ENCODE measurements at regions not wholly inside any gene's neighbourhood (a gene's known extent, or its start where the extent isn't known, plus 50 kb on each side); places are given as distances from the start of the nearest gene placed in this dataset.
A peak's percentile ranks its signal among the peaks of the same experiment; 100 is the strongest.

DNA sequence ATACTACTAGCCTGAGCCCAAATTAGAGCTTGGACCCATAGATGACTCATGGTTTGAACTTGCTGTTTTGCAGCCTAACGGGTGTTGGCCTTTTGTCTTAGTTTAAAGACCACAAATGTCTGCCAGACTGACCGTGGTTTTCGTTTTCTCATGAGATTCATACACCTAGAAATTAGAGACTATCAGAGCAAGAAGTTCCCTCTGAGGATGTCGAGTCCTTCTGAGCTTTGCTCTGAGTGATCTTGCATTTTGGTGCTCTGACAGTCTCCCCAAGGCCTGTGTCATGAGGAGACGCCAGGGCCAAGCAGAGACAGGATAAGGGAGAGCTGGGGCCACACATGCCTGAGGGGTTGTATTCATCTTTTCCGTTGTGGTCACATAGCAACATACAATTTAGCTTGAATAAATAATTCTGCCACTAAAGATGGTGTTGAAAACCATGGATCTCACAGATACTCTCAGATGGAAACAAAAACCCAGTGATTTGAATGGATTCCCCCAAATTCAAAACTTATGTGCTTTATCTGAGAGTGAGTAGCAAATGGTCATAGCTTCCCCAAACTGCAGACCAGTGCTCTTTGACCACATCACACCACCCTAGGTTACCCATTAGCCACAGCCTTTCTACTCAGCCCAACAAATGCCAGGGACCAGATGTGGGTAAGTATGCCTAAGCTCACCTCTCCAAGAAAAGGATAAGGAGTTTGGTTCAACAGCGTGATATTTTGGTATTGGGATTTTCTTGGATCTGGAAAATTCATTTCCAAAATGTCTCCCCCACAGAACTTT is 762.0 kb upstream of the IGFBP3 start:
- H3K27ac ChIP-seq, result no peak overlapping the region
- no peak for DNase-seq
- H3K4me3 ChIP-seq, result no peak overlapping the region
- TF ChIP-seq, protein P1, sequence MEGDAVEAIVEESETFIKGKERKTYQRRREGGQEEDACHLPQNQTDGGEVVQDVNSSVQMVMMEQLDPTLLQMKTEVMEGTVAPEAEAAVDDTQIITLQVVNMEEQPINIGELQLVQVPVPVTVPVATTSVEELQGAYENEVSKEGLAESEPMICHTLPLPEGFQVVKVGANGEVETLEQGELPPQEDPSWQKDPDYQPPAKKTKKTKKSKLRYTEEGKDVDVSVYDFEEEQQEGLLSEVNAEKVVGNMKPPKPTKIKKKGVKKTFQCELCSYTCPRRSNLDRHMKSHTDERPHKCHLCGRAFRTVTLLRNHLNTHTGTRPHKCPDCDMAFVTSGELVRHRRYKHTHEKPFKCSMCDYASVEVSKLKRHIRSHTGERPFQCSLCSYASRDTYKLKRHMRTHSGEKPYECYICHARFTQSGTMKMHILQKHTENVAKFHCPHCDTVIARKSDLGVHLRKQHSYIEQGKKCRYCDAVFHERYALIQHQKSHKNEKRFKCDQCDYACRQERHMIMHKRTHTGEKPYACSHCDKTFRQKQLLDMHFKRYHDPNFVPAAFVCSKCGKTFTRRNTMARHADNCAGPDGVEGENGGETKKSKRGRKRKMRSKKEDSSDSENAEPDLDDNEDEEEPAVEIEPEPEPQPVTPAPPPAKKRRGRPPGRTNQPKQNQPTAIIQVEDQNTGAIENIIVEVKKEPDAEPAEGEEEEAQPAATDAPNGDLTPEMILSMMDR (IDR thresholded peaks at IDR 0.05), result no peak
- no peaks in the 10 kb centered on the region for H3K4me1 ChIP-seq
- no peaks in the 10 kb centered on the region for H3K36me3 ChIP-seq
- ATAC-seq, result peak; percentile 24
- peaks cover 0 to 2% of the 10 kb centered on the region in 2 donors for H3K9me3 ChIP-seq
- H3K27me3 ChIP-seq, result no peaks in the 10 kb centered on the region
- intact Hi-C loops (cut with DNase I), result no loop called here

- H3K9me3 ChIP-seq, result peaks cover 0 to 2% of the 10 kb centered on the region in 2 donors
- TF ChIP-seq, protein P1 (IDR thresholded peaks at IDR 0.05), result no peak
- intact Hi-C loops (cut with DNase I), result no loop called here
- H3K4me1 ChIP-seq, result no peaks in the 10 kb centered on the region
- DNase-seq, result peak in 1 of 4 donors; percentile 2
- H3K27me3 ChIP-seq, result no peaks in the 10 kb centered on the region
- no peak overlapping the region for H3K4me3 ChIP-seq
- ATAC-seq, result no peak
- H3K36me3 ChIP-seq, result no peaks in the 10 kb centered on the region
- H3K27ac ChIP-seq, result no peak overlapping the region
Observed at GRCh38 chr7:46681865-46682503, 760.9 kb upstream of the IGFBP3 start.

- DNase-seq (no peak), ATAC-seq (no peak)
- Histone ChIP-seq H3K4me3 (no peak overlapping the region), H3K36me3 (no peaks in the 10 kb centered on the region), H3K27me3 (no peaks in the 10 kb centered on the region), H3K27ac (no peak overlapping the region), H3K4me1 (no peaks in the 10 kb centered on the region), H3K9me3 (no peaks in the 10 kb centered on the region)
- TF ChIP-seq, protein P1 (IDR thresholded peaks at IDR 0.05), result no peak
- intact Hi-C loops (cut with DNase I), result no loop called here
Observed at GRCh38 chr7:46680147-46680546, 759.1 kb upstream of the IGFBP3 start.

DNA sequence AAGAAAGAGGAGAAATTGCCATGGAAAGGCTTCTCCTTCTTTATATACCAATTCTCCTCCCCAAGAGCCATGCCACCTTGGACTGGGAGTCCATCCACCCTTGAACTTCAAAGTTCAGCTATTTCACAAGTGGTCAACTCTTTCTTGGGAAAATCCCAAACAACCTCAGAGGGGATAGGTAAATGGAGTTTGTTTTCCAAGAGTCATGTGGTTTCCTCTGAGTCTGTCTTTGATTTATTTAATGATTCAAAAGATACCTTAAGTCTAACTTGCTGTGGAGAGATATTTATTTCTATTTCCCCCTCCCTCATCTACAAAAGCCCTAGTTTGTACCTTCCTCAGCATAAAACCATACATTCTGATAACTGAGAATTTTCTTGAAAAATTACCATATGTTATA is 758.6 kb upstream of the IGFBP3 start:
- DNase-seq, result no peak
- no peaks in the 10 kb centered on the region for H3K27me3 ChIP-seq
- ATAC-seq, result no peak
- H3K36me3 ChIP-seq, result no peaks in the 10 kb centered on the region
- no peak overlapping the region for H3K27ac ChIP-seq
- H3K4me1 ChIP-seq, result no peaks in the 10 kb centered on the region
- TF ChIP-seq, protein P1 (IDR thresholded peaks at IDR 0.05), result no peak
- H3K4me3 ChIP-seq, result no peak overlapping the region
- H3K9me3 ChIP-seq, result no peaks in the 10 kb centered on the region
- intact Hi-C loops (cut with DNase I), result no loop called here

DNA sequence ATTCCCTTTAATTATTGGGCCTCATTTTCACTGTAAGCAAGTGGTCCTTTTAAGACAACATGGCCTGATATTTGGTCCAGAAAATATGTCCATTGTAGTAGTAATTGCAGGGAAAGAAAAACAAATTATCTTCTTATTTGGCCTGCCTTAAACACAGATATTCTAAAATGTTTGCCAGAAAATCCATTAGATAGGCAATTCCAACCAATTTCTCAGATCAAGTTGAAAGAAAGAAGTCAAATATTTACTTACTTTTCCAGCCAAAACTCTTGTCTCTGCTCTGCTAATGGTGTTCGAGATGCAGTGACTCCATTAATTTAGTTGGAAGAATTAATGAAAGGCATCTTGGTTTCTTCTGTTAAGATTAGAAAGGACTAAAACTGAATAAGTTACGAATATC is 757.3 kb upstream of the IGFBP3 start:
- no peak for ATAC-seq
- TF ChIP-seq, protein P1 (IDR thresholded peaks at IDR 0.05), result no peak
- Histone ChIP-seq H3K27me3 (no peaks in the 10 kb centered on the region), H3K4me3 (no peak overlapping the region), H3K36me3 (no peaks in the 10 kb centered on the region), H3K9me3 (no peaks in the 10 kb centered on the region), H3K4me1 (no peaks in the 10 kb centered on the region), H3K27ac (no peak overlapping the region)
- no peak for DNase-seq
- intact Hi-C loops (cut with DNase I), result no loop called here

All from left lung (tissue), 4 donors.